ENCODE measurements at regions not wholly inside any gene's neighbourhood (a gene's known extent, or its start where the extent isn't known, plus 50 kb on each side); places are given as distances from the start of the nearest gene placed in this dataset.

GRCh38 chr4:111814961-111815360 is 330.3 kb upstream of the FAM241A start:
- DNase-seq, result no peak

GRCh38 chr4:111821342-111821741 is 323.9 kb upstream of the FAM241A start:
- DNase-seq, result no peak

GRCh38 chr4:111836601-111837000 is 308.7 kb upstream of the FAM241A start:
- DNase-seq, result no peak

GRCh38 chr4:111837761-111838160 is 307.5 kb upstream of the FAM241A start:
- DNase-seq, result no peak

GRCh38 chr4:111838406-111838930 is 306.8 kb upstream of the FAM241A start:
- DNase-seq, result no peak

- no peak for DNase-seq
Observed at GRCh38 chr4:111839141-111839540, 306.1 kb upstream of the FAM241A start.

- no peak for DNase-seq
Observed at GRCh38 chr4:111842336-111842735, 302.9 kb upstream of the FAM241A start.

- no peak for DNase-seq
Observed at GRCh38 chr4:111847296-111848008, 297.8 kb upstream of the FAM241A start.

GRCh38 chr4:111849746-111850284 is 295.4 kb upstream of the FAM241A start:
- no peak for DNase-seq

GRCh38 chr4:111854494-111855087 is 290.7 kb upstream of the FAM241A start:
- peak; percentile 29 for DNase-seq

GRCh38 chr4:111855308-111855707 is 289.9 kb upstream of the FAM241A start:
- no peak for DNase-seq

GRCh38 chr4:111864066-111864465 is 281.2 kb upstream of the FAM241A start:
- DNase-seq, result no peak

GRCh38 chr4:111869339-111869738 is 275.9 kb upstream of the FAM241A start:
- DNase-seq, result no peak

- no peak for DNase-seq
Observed at GRCh38 chr4:111871802-111872201, 273.5 kb upstream of the FAM241A start.

- DNase-seq, result no peak
Observed at GRCh38 chr4:111873801-111874200, 271.5 kb upstream of the FAM241A start.

GRCh38 chr4:111879539-111879938 is 265.7 kb upstream of the FAM241A start:
- no peak for DNase-seq

- no peak for DNase-seq
Observed at GRCh38 chr4:111880116-111880515, 265.1 kb upstream of the FAM241A start.

GRCh38 chr4:111883557-111883999 is 261.7 kb upstream of the FAM241A start:
- no peak for DNase-seq

GRCh38 chr4:111890412-111890811 is 254.8 kb upstream of the FAM241A start:
- DNase-seq, result no peak

- no peak for DNase-seq
Observed at GRCh38 chr4:111905511-111905910, 239.7 kb upstream of the FAM241A start.

- DNase-seq, result no peak
Observed at GRCh38 chr4:111919639-111920038, 225.6 kb upstream of the FAM241A start.

- no peak for DNase-seq
Observed at GRCh38 chr4:111921714-111922113, 223.5 kb upstream of the FAM241A start.

GRCh38 chr4:111923786-111924185 is 221.5 kb upstream of the FAM241A start:
- no peak for DNase-seq

- no peak for DNase-seq
Observed at GRCh38 chr4:111924696-111925095, 220.6 kb upstream of the FAM241A start.
